Body of pancreas (tissue), 4 donors: ENCODE measurements at regions not wholly inside any gene's neighbourhood (a gene's known extent, or its start where the extent isn't known, plus 50 kb on each side); places are given as distances from the start of the nearest gene placed in this dataset.

ENCODE experiments used
- POLR2A ChIP-seq, 3 donors: fragments of 450-650 bp; IDR thresholded peaks; one replicate each; pipeline ENCODE4 v1.6.1; 2016; ENCODE audit warnings: antibody characterized with exemption in 3 of 3, mild to moderate bottlenecking in 2 of 3
- TF ChIP-seq, protein P1 (sequence below), 7 experiments: fragments of 450-650 bp in 4 of 7; fragments of 200-600 bp in 3 of 7; sonication (generic) in 3 of 7; IDR thresholded peaks; one replicate each; pipeline ENCODE4 v1.5.1; 2016 to 2019; ENCODE audit warnings: antibody characterized with exemption in 7 of 7

DNA sequence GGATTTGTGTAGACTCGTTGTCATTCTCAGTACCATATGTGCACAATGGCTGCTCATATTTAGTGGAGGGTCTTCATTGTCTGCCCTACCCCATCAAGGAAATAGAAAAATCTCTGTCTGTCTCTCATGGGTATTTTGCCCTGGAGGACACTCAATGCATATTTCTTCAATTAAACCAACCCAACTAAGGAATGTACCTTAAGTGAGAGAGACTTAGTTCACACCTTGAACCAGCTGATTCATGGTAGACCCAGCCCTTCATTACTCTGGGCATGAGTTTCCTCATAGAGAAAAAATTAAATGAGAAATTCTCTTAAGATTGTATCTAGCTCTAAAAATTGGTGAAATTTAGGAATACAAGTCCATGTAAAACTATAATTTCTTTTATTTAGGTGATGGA is 107.1 kb upstream of the PLEKHG7 start:
- no peak for TF ChIP-seq POLR2A (IDR thresholded peaks at IDR 0.05)
- TF ChIP-seq, protein P1, sequence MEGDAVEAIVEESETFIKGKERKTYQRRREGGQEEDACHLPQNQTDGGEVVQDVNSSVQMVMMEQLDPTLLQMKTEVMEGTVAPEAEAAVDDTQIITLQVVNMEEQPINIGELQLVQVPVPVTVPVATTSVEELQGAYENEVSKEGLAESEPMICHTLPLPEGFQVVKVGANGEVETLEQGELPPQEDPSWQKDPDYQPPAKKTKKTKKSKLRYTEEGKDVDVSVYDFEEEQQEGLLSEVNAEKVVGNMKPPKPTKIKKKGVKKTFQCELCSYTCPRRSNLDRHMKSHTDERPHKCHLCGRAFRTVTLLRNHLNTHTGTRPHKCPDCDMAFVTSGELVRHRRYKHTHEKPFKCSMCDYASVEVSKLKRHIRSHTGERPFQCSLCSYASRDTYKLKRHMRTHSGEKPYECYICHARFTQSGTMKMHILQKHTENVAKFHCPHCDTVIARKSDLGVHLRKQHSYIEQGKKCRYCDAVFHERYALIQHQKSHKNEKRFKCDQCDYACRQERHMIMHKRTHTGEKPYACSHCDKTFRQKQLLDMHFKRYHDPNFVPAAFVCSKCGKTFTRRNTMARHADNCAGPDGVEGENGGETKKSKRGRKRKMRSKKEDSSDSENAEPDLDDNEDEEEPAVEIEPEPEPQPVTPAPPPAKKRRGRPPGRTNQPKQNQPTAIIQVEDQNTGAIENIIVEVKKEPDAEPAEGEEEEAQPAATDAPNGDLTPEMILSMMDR (IDR thresholded peaks at IDR 0.05) = no peak
